Activated B cell treated with CpG ODN at 0.5 μM for 24 hours (primary cell): ENCODE measurements at regions not wholly inside any gene's neighbourhood (a gene's known extent, or its start where the extent isn't known, plus 50 kb on each side); places are given as distances from the start of the nearest gene placed in this dataset.

Source experiments
- ATAC-seq: fragments of 200-7000 bp; cut with Tn5 transposase; one replicate; pipeline ENCODE4 v1.10.0; 2021; ENCODE audit warnings: low read depth, mild to moderate bottlenecking, moderate library complexity
- CTCF ChIA-PET: fragments of 350-600 bp; sonication (Branson Sonifier 250); formaldehyde crosslinking; loops from one replicate; lab custom pipeline; 2021; ENCODE audit warnings: antibody characterized with exemption; lab: Charles Lee
- POLR2A ChIA-PET: fragments of 350-600 bp; sonication (Branson Sonifier 250); formaldehyde crosslinking; loops from one replicate; lab custom pipeline; 2021; ENCODE audit warnings: antibody characterized with exemption; lab: Charles Lee
- DNase-seq: peaks from one replicate; pipeline ENCODE4 v3.0.0; 2022
- H3K27ac Mint-ChIP-seq: one replicate; pipeline ENCODE4 v1.8.0; 2020; ENCODE audit warnings: mixed read lengths
- H3K27me3 Mint-ChIP-seq: one replicate; pipeline ENCODE4 v1.8.0; 2021; ENCODE audit warnings: mixed read lengths
- H3K36me3 Mint-ChIP-seq: one replicate; pipeline ENCODE4 v1.8.0; 2021; ENCODE audit warnings: low read depth, mixed read lengths
- H3K4me1 Mint-ChIP-seq: one replicate; pipeline ENCODE4 v1.8.0; 2021; ENCODE audit warnings: mixed read lengths
- H3K4me3 Mint-ChIP-seq: one replicate; pipeline ENCODE4 v1.8.0; 2020; ENCODE audit warnings: mild to moderate bottlenecking, mixed read lengths
- H3K9me3 Mint-ChIP-seq: one replicate; pipeline ENCODE4 v1.8.0; 2020; ENCODE audit warnings: mixed read lengths
- CTCF ChIP-seq: fragments of 200-600 bp; IDR thresholded peaks from one replicate; pipeline ENCODE4 v1.8.0; 2022; ENCODE audit warnings: antibody characterized with exemption, mild to moderate bottlenecking
- intact Hi-C: fragments of 100-400 bp; cut with micrococcal nuclease; formaldehyde crosslinking; loops from one replicate; pipeline ENCODE4 v1.15.1; 2024

- Mint-ChIP-seq H3K27ac (no peak overlapping the region), H3K4me1 (no peaks in the 10 kb centered on the region), H3K4me3 (no peak overlapping the region), H3K9me3 (peaks cover 3% of the 10 kb centered on the region), H3K27me3 (no peaks in the 10 kb centered on the region), H3K36me3 (no peaks in the 10 kb centered on the region)
- CTCF ChIA-PET = no interaction called here
- ATAC-seq (no peak), DNase-seq (no peak)
- intact Hi-C loops = no loop called here
- no peak for TF ChIP-seq CTCF
- POLR2A ChIA-PET = no interaction called here
Measured at GRCh38 chr13:109667807-109668291, 118.5 kb downstream of the IRS2 start.

- DNase-seq (no peak), ATAC-seq (no peak)
- Mint-ChIP-seq H3K4me3 (no peak overlapping the region), H3K9me3 (peaks cover 3% of the 10 kb centered on the region), H3K27me3 (no peaks in the 10 kb centered on the region), H3K27ac (no peak overlapping the region), H3K4me1 (no peaks in the 10 kb centered on the region), H3K36me3 (no peaks in the 10 kb centered on the region)
- intact Hi-C loops = no loop called here
- CTCF ChIA-PET = no interaction called here
- POLR2A ChIA-PET = no interaction called here
- no peak for TF ChIP-seq CTCF
Measured at GRCh38 chr13:109667056-109667455, 119.3 kb downstream of the IRS2 start.

GRCh38 chr13:109666656-109667055 lies 119.7 kb downstream of the IRS2 start:
- CTCF ChIA-PET = no interaction called here
- Mint-ChIP-seq H3K27ac (no peak overlapping the region), H3K4me1 (no peaks in the 10 kb centered on the region), H3K4me3 (no peak overlapping the region), H3K36me3 (no peaks in the 10 kb centered on the region), H3K27me3 (no peaks in the 10 kb centered on the region), H3K9me3 (peaks cover 3% of the 10 kb centered on the region)
- DNase-seq (no peak), ATAC-seq (no peak)
- intact Hi-C loops = no loop called here
- no peak for TF ChIP-seq CTCF
- POLR2A ChIA-PET = no interaction called here

- Mint-ChIP-seq H3K4me1 (no peaks in the 10 kb centered on the region), H3K9me3 (peaks cover under 1% of the 10 kb centered on the region), H3K27me3 (no peaks in the 10 kb centered on the region), H3K27ac (no peak overlapping the region), H3K36me3 (no peaks in the 10 kb centered on the region), H3K4me3 (no peak overlapping the region)
- intact Hi-C loops = no loop called here
- ATAC-seq = no peak
- DNase-seq = no peak
- TF ChIP-seq CTCF = no peak
- CTCF ChIA-PET = no interaction called here
- POLR2A ChIA-PET = no interaction called here
Measured at GRCh38 chr13:109665781-109666249, 120.6 kb downstream of the IRS2 start.

GRCh38 chr13:109665240-109665639 lies 121.1 kb downstream of the IRS2 start:
- H3K4me3 Mint-ChIP-seq = no peak overlapping the region
- no peaks in the 10 kb centered on the region for H3K9me3 Mint-ChIP-seq
- H3K27ac Mint-ChIP-seq = no peak overlapping the region
- ATAC-seq = no peak
- no peaks in the 10 kb centered on the region for H3K27me3 Mint-ChIP-seq
- DNase-seq = no peak
- intact Hi-C loops = no loop called here
- ChIA-PET POLR2A (no interaction called here), CTCF (no interaction called here)
- no peaks in the 10 kb centered on the region for H3K36me3 Mint-ChIP-seq
- no peaks in the 10 kb centered on the region for H3K4me1 Mint-ChIP-seq
- TF ChIP-seq CTCF = no peak
